HL-60 (cell line): ENCODE measurements at regions not wholly inside any gene's neighbourhood (a gene's known extent, or its start where the extent isn't known, plus 50 kb on each side); places are given as distances from the start of the nearest gene placed in this dataset.
"Not testable (repeated sequence)": the region's sequence is repeated elsewhere in the genome, so short reads cannot be mapped to it uniquely, and the experiment has no call there.

ENCODE experiments used
- DNase-seq, 2 experiments: peaks; one replicate each; pipeline ENCODE4 v3.0.0-alpha.2; 2010 to 2020; ENCODE audit warnings: low read depth in 1 of 2, low spot score in 1 of 2
- H3K27ac ChIP-seq: fragments of 250-450 bp; sonication (Bioruptor Pico); replicated peaks from 2 replicates; pipeline ENCODE4 v1.5.1; 2020; ENCODE audit warnings: mild to moderate bottlenecking, moderate library complexity
- H3K27me3 ChIP-seq: fragments of 250-450 bp; sonication (Bioruptor Pico); 2 replicates; pipeline ENCODE4 v1.5.1; 2021; ENCODE audit warnings: mild to moderate bottlenecking, moderate library complexity; ENCODE audit not compliant: insufficient read depth, poor library complexity, severe bottlenecking
- H3K4me3 ChIP-seq: replicated peaks from 2 replicates; pipeline ENCODE4 v1.5.1; 2011; ENCODE audit warnings: mild to moderate bottlenecking, control low read depth, low read length; ENCODE audit not compliant: insufficient read depth
- CTCF ChIP-seq: IDR thresholded peaks from one replicate; pipeline ENCODE4 v1.5.1; 2011; ENCODE audit warnings: low read length, control low read depth, inconsistent platforms; ENCODE audit not compliant: insufficient read depth
- GABPA ChIP-seq: IDR thresholded peaks from 2 replicates; pipeline ENCODE4 v1.6.1; 2012; ENCODE audit warnings: low read depth
- POLR2AphosphoS5 ChIP-seq: IDR thresholded peaks from 2 replicates; pipeline ENCODE4 v1.6.1; 2012; ENCODE audit warnings: low read depth
- SPI1 ChIP-seq: IDR thresholded peaks from 2 replicates; pipeline ENCODE4 v1.6.1; 2012; ENCODE audit warnings: low read depth, mild to moderate bottlenecking, borderline replicate concordance
- TF ChIP-seq, protein P1 (sequence below): IDR thresholded peaks from 2 replicates; pipeline ENCODE4 v1.6.1; 2012; ENCODE audit warnings: low read depth; ENCODE audit not compliant: insufficient replicate concordance

- Histone ChIP-seq H3K27me3 (no peaks in the 10 kb centered on the region), H3K27ac (no peak overlapping the region), H3K4me3 (no peak overlapping the region)
- TF ChIP-seq CTCF (no peak), GABPA (no peak), SPI1 (no peak), POLR2AphosphoS5 (no peak)
- TF ChIP-seq, protein P1, sequence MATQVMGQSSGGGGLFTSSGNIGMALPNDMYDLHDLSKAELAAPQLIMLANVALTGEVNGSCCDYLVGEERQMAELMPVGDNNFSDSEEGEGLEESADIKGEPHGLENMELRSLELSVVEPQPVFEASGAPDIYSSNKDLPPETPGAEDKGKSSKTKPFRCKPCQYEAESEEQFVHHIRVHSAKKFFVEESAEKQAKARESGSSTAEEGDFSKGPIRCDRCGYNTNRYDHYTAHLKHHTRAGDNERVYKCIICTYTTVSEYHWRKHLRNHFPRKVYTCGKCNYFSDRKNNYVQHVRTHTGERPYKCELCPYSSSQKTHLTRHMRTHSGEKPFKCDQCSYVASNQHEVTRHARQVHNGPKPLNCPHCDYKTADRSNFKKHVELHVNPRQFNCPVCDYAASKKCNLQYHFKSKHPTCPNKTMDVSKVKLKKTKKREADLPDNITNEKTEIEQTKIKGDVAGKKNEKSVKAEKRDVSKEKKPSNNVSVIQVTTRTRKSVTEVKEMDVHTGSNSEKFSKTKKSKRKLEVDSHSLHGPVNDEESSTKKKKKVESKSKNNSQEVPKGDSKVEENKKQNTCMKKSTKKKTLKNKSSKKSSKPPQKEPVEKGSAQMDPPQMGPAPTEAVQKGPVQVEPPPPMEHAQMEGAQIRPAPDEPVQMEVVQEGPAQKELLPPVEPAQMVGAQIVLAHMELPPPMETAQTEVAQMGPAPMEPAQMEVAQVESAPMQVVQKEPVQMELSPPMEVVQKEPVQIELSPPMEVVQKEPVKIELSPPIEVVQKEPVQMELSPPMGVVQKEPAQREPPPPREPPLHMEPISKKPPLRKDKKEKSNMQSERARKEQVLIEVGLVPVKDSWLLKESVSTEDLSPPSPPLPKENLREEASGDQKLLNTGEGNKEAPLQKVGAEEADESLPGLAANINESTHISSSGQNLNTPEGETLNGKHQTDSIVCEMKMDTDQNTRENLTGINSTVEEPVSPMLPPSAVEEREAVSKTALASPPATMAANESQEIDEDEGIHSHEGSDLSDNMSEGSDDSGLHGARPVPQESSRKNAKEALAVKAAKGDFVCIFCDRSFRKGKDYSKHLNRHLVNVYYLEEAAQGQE, result no peak
- DNase-seq, result no peak
These were observed 213.3 kb upstream of the SPRY1 start for GRCh38 chr4:123183308-123183707.

- DNase-seq, H3K4me3 ChIP-seq, H3K27me3 ChIP-seq, H3K27ac ChIP-seq: not testable (repeated sequence)
These were observed 212.8 kb upstream of the SPRY1 start for GRCh38 chr4:123183754-123184153.

GRCh38 chr4:123186731-123187130 is 209.9 kb upstream of the SPRY1 start:
- DNase-seq, result no peak
- no peak overlapping the region for H3K27ac ChIP-seq
- H3K4me3 ChIP-seq, result no peak overlapping the region
- TF ChIP-seq GABPA, result no peak
- no peak for TF ChIP-seq SPI1
- no peaks in the 10 kb centered on the region for H3K27me3 ChIP-seq

- Histone ChIP-seq H3K4me3 (no peak overlapping the region), H3K27me3 (no peaks in the 10 kb centered on the region), H3K27ac (no peak overlapping the region)
- TF ChIP-seq, protein P1, result no peak
- TF ChIP-seq GABPA (no peak), POLR2AphosphoS5 (no peak), SPI1 (no peak), CTCF (no peak)
- DNase-seq, result no peak
These were observed 206.4 kb upstream of the SPRY1 start for GRCh38 chr4:123190176-123190575.

DNA sequence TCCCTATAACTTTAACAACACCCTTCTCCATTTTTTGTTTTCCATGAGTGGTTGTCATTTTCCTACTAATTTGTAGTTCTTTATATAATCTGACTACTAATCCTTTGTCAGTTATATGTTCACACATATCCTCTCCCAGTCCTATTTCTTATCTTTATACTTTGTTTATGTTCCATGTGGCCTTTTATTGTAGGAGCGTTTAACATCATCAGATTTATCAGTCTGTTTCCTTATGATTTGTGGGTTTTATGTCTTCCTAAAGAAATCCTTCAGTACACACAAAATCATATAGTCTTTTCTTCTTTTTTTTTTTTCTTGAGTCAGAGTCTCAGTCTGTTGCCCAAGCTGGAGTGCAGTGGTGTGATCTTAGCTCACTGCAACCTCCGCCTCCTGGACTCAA is 204.9 kb upstream of the SPRY1 start:
- no peak overlapping the region for H3K4me3 ChIP-seq
- TF ChIP-seq, protein P1, result no peak
- no peak for TF ChIP-seq CTCF
- no peak for TF ChIP-seq GABPA
- no peak for TF ChIP-seq POLR2AphosphoS5
- TF ChIP-seq SPI1, result no peak
- no peak for DNase-seq
- H3K27me3 ChIP-seq, result no peaks in the 10 kb centered on the region
- no peak overlapping the region for H3K27ac ChIP-seq
